ENCODE measurements at regions not wholly inside any gene's neighbourhood (a gene's known extent, or its start where the extent isn't known, plus 50 kb on each side); places are given as distances from the start of the nearest gene placed in this dataset.

DNA sequence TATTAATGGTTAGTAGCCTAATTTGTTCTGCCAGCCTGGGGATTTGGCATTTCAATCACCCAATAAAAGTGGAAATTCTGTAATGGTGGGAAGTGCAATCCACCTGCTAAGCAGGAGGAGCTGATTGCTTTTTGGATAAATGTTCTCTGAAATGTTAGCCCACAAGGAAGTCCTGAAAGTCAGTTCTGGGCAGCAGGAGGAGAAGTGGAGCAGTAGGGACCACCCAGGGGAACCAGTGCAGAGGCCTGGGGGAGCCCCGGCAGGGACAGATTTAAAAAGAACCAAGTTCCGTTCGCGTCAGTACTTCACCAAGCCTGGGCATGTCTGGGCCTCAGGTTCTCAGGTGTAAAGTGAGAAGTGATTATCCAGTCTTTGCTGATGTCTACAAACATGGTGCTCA is 248.5 kb upstream of the RAB6C start:
- no peak for DNase-seq (ENCODE audit: low read depth)
- H3K4me3 ChIP-seq (ENCODE audit: low read depth, low read length) = no peak overlapping the region
- TF ChIP-seq CTCF (IDR thresholded peaks at IDR 0.05; ENCODE audit: insufficient read depth, low read length) = no peak

- TF ChIP-seq CTCF (IDR thresholded peaks at IDR 0.05; ENCODE audit: insufficient read depth, low read length) = no peak
- no peak overlapping the region for H3K4me3 ChIP-seq (ENCODE audit: low read depth, low read length)
- DNase-seq (ENCODE audit: low read depth) = no peak
These were observed 247.4 kb upstream of the RAB6C start for GRCh38 chr2:129731907-129732629.

GRCh38 chr2:129732630-129733026 is 246.8 kb upstream of the RAB6C start:
- no peak for TF ChIP-seq CTCF (IDR thresholded peaks at IDR 0.05; ENCODE audit: insufficient read depth, low read length)
- no peak overlapping the region for H3K4me3 ChIP-seq (ENCODE audit: low read depth, low read length)
- no peak for DNase-seq (ENCODE audit: low read depth)

DNA sequence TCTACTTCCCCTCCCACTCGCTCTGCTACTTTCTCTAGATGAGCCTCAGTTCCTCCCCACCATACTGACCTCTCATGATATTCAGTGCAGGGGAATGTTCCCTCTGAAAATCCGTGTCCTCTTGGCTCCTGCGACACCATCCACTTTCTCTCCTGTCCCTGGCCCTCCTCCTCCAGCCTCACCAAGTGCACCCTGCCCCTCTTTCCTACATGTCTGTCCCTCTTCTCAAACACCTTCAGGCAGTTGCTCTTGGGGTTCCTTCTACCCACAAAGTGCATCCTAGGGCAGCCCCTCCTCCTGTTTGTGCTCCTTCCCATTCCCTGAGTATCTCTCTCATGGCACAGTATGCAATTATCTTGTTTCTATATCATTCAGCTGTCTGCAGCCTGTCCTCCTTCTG is 246.4 kb upstream of the RAB6C start:
- no peak for TF ChIP-seq CTCF (IDR thresholded peaks at IDR 0.05; ENCODE audit: insufficient read depth, low read length)
- no peak for DNase-seq (ENCODE audit: low read depth)
- no peak overlapping the region for H3K4me3 ChIP-seq (ENCODE audit: low read depth, low read length)

DNA sequence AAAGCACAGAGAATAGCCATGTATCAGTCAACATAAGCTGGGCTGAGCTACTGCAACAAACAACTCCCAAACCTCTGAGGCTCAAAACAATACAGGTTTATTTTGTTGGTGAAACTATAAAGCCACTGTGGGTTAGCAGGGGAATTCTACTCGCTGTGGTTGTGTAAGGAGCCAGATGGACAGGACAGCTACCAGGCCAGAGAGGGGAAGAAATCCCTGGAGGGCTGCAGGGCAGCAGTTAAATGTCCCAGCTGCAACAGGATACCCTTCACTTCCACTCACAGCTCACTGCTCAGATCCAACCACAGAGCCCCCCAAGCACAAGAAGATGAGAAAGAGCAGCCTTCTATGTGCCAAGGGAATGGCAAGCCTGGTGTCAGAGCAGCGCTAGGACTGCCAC is 245.9 kb upstream of the RAB6C start:
- no peak overlapping the region for H3K4me3 ChIP-seq (ENCODE audit: low read depth, low read length)
- no peak for TF ChIP-seq CTCF (IDR thresholded peaks at IDR 0.05; ENCODE audit: insufficient read depth, low read length)
- DNase-seq (ENCODE audit: low read depth) = no peak

- no peak for DNase-seq (ENCODE audit: low read depth)
- H3K4me3 ChIP-seq (ENCODE audit: low read depth, low read length) = no peak overlapping the region
- TF ChIP-seq CTCF (IDR thresholded peaks at IDR 0.05; ENCODE audit: insufficient read depth, low read length) = no peak
These were observed 245.0 kb upstream of the RAB6C start for GRCh38 chr2:129734343-129735034.

Data from fibroblast of the aortic adventitia (primary cell).